Activated B cell treated with CpG ODN at 0.5 μM for 24 hours (primary cell): ENCODE measurements at regions not wholly inside any gene's neighbourhood (a gene's known extent, or its start where the extent isn't known, plus 50 kb on each side); places are given as distances from the start of the nearest gene placed in this dataset.

Source experiments
- ATAC-seq: fragments of 200-7000 bp; cut with Tn5 transposase; one replicate; pipeline ENCODE4 v1.10.0; 2021; ENCODE audit warnings: low read depth, mild to moderate bottlenecking, moderate library complexity
- CTCF ChIA-PET: fragments of 350-600 bp; sonication (Branson Sonifier 250); formaldehyde crosslinking; loops from one replicate; lab custom pipeline; 2021; ENCODE audit warnings: antibody characterized with exemption; lab: Charles Lee
- POLR2A ChIA-PET: fragments of 350-600 bp; sonication (Branson Sonifier 250); formaldehyde crosslinking; loops from one replicate; lab custom pipeline; 2021; ENCODE audit warnings: antibody characterized with exemption; lab: Charles Lee
- DNase-seq: peaks from one replicate; pipeline ENCODE4 v3.0.0; 2022
- H3K27ac Mint-ChIP-seq: one replicate; pipeline ENCODE4 v1.8.0; 2020; ENCODE audit warnings: mixed read lengths
- H3K27me3 Mint-ChIP-seq: one replicate; pipeline ENCODE4 v1.8.0; 2021; ENCODE audit warnings: mixed read lengths
- H3K36me3 Mint-ChIP-seq: one replicate; pipeline ENCODE4 v1.8.0; 2021; ENCODE audit warnings: low read depth, mixed read lengths
- H3K4me1 Mint-ChIP-seq: one replicate; pipeline ENCODE4 v1.8.0; 2021; ENCODE audit warnings: mixed read lengths
- H3K4me3 Mint-ChIP-seq: one replicate; pipeline ENCODE4 v1.8.0; 2020; ENCODE audit warnings: mild to moderate bottlenecking, mixed read lengths
- H3K9me3 Mint-ChIP-seq: one replicate; pipeline ENCODE4 v1.8.0; 2020; ENCODE audit warnings: mixed read lengths
- CTCF ChIP-seq: fragments of 200-600 bp; IDR thresholded peaks from one replicate; pipeline ENCODE4 v1.8.0; 2022; ENCODE audit warnings: antibody characterized with exemption, mild to moderate bottlenecking
- intact Hi-C: fragments of 100-400 bp; cut with micrococcal nuclease; formaldehyde crosslinking; loops from one replicate; pipeline ENCODE4 v1.15.1; 2024

GRCh38 chr17:70871180-70871818 is 702.0 kb downstream of the KCNJ2 start:
- no peaks in the 10 kb centered on the region for H3K27me3 Mint-ChIP-seq
- ATAC-seq, result no peak
- no peak overlapping the region for H3K27ac Mint-ChIP-seq
- DNase-seq, result no peak
- no peaks in the 10 kb centered on the region for H3K36me3 Mint-ChIP-seq
- ChIA-PET CTCF (no interaction called here), POLR2A (no interaction called here)
- no peaks in the 10 kb centered on the region for H3K9me3 Mint-ChIP-seq
- no peaks in the 10 kb centered on the region for H3K4me1 Mint-ChIP-seq
- TF ChIP-seq CTCF, result no peak
- intact Hi-C loops, result no loop called here
- no peak overlapping the region for H3K4me3 Mint-ChIP-seq

- Mint-ChIP-seq H3K27me3 (no peaks in the 10 kb centered on the region), H3K4me1 (no peaks in the 10 kb centered on the region), H3K36me3 (no peaks in the 10 kb centered on the region), H3K4me3 (no peak overlapping the region), H3K27ac (no peak overlapping the region), H3K9me3 (peaks cover 3% of the 10 kb centered on the region)
- ChIA-PET POLR2A (no interaction called here), CTCF (no interaction called here)
- TF ChIP-seq CTCF, result no peak
- DNase-seq (no peak), ATAC-seq (no peak)
- intact Hi-C loops, result no loop called here
Observed at GRCh38 chr17:70872103-70872502, 702.8 kb downstream of the KCNJ2 start.

GRCh38 chr17:70875729-70876310 is 706.5 kb downstream of the KCNJ2 start:
- H3K27me3 Mint-ChIP-seq, result no peaks in the 10 kb centered on the region
- ATAC-seq, result no peak
- no peaks in the 10 kb centered on the region for H3K36me3 Mint-ChIP-seq
- intact Hi-C loops, result no loop called here
- H3K9me3 Mint-ChIP-seq, result peaks cover 3% of the 10 kb centered on the region
- ChIA-PET POLR2A (no interaction called here), CTCF (no interaction called here)
- no peaks in the 10 kb centered on the region for H3K4me1 Mint-ChIP-seq
- no peak overlapping the region for H3K27ac Mint-ChIP-seq
- H3K4me3 Mint-ChIP-seq, result no peak overlapping the region
- TF ChIP-seq CTCF, result no peak
- DNase-seq, result no peak

GRCh38 chr17:70878879-70879278 is 709.5 kb downstream of the KCNJ2 start:
- Mint-ChIP-seq H3K36me3 (no peaks in the 10 kb centered on the region), H3K4me3 (no peak overlapping the region), H3K27ac (no peak overlapping the region), H3K27me3 (no peaks in the 10 kb centered on the region), H3K4me1 (no peaks in the 10 kb centered on the region), H3K9me3 (peaks cover 3% of the 10 kb centered on the region)
- no peak for TF ChIP-seq CTCF
- ChIA-PET CTCF (no interaction called here), POLR2A (no interaction called here)
- intact Hi-C loops, result no loop called here
- DNase-seq (no peak), ATAC-seq (no peak)

GRCh38 chr17:70879401-70879800 is 710.1 kb downstream of the KCNJ2 start:
- ATAC-seq, result no peak
- Mint-ChIP-seq H3K4me3 (no peak overlapping the region), H3K4me1 (no peaks in the 10 kb centered on the region), H3K9me3 (peaks cover 3% of the 10 kb centered on the region), H3K36me3 (no peaks in the 10 kb centered on the region), H3K27ac (no peak overlapping the region), H3K27me3 (no peaks in the 10 kb centered on the region)
- ChIA-PET POLR2A (no interaction called here), CTCF (no interaction called here)
- TF ChIP-seq CTCF, result no peak
- DNase-seq, result no peak
- intact Hi-C loops, result no loop called here
